Cardiac fibroblast (primary cell): ENCODE measurements at regions not wholly inside any gene's neighbourhood (a gene's known extent, or its start where the extent isn't known, plus 50 kb on each side); places are given as distances from the start of the nearest gene placed in this dataset.

Experiments used
- DNase-seq, 2 donors: peaks; one replicate each; pipeline versions ENCODE4 v3.0.0 to v3.0.0-alpha.2; 2010; ENCODE audit warnings: low read depth in 2 of 2
- H3K4me3 ChIP-seq, 2 donors: replicated peaks in 1 of 2; 1 replicate in 1 of 2; 2 replicates in 1 of 2; pipeline ENCODE4 v1.5.1; 2011; ENCODE audit warnings: low read depth in 2 of 2, low read length in 2 of 2, mild to moderate bottlenecking in 2 of 2, moderate library complexity in 1 of 2
- TF ChIP-seq, protein P1 (sequence below): IDR thresholded peaks from one replicate; pipeline ENCODE4 v1.5.1; 2011; ENCODE audit warnings: low read depth, mild to moderate bottlenecking, low read length, inconsistent platforms

- DNase-seq: no peak
- TF ChIP-seq, protein P1, sequence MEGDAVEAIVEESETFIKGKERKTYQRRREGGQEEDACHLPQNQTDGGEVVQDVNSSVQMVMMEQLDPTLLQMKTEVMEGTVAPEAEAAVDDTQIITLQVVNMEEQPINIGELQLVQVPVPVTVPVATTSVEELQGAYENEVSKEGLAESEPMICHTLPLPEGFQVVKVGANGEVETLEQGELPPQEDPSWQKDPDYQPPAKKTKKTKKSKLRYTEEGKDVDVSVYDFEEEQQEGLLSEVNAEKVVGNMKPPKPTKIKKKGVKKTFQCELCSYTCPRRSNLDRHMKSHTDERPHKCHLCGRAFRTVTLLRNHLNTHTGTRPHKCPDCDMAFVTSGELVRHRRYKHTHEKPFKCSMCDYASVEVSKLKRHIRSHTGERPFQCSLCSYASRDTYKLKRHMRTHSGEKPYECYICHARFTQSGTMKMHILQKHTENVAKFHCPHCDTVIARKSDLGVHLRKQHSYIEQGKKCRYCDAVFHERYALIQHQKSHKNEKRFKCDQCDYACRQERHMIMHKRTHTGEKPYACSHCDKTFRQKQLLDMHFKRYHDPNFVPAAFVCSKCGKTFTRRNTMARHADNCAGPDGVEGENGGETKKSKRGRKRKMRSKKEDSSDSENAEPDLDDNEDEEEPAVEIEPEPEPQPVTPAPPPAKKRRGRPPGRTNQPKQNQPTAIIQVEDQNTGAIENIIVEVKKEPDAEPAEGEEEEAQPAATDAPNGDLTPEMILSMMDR: no peak
- no peak overlapping the region for H3K4me3 ChIP-seq
Measured at GRCh38 chr18:79610461-79611039, 69.1 kb upstream of the CTDP1 start.

- peak; percentile 85 to 90 for DNase-seq
- no peak overlapping the region for H3K4me3 ChIP-seq
- TF ChIP-seq, protein P1: no peak
Measured at GRCh38 chr18:79611040-79611681, 68.4 kb upstream of the CTDP1 start.

GRCh38 chr18:79612291-79613108, 67.1 kb upstream of the CTDP1 start:
- no peak overlapping the region for H3K4me3 ChIP-seq
- no peak for DNase-seq
- TF ChIP-seq, protein P1: no peak

GRCh38 chr18:79613186-79613931, 66.2 kb upstream of the CTDP1 start:
- H3K4me3 ChIP-seq: no peak overlapping the region
- TF ChIP-seq, protein P1: no peak
- DNase-seq: no peak

- DNase-seq: no peak
- no peak overlapping the region for H3K4me3 ChIP-seq
- TF ChIP-seq, protein P1: no peak
Measured at GRCh38 chr18:79614211-79614955, 65.2 kb upstream of the CTDP1 start.

- TF ChIP-seq, protein P1: no peak
- DNase-seq: no peak
- no peak overlapping the region for H3K4me3 ChIP-seq
Measured at GRCh38 chr18:79615091-79615490, 64.5 kb upstream of the CTDP1 start.
